Kidney (tissue), 13 donors: ENCODE measurements at regions not wholly inside any gene's neighbourhood (a gene's known extent, or its start where the extent isn't known, plus 50 kb on each side); places are given as distances from the start of the nearest gene placed in this dataset.

Experiments used
- DNase-seq, 5 donors: peaks; one replicate each; pipeline ENCODE4 v3.0.0-alpha.2; 2013 to 2020
- FAIRE-seq: peaks from 2 replicates; lab custom pipeline; 2012; peaks lifted over from hg19 to GRCh38; lab: Jason Lieb, UNC
- H3K27ac ChIP-seq, 2 donors: one replicate each; pipeline ENCODE4 v1.7.0; 2013; ENCODE audit warnings: low read depth in 2 of 2, low read length in 2 of 2, inconsistent platforms in 1 of 2
- H3K27me3 ChIP-seq: one replicate; pipeline ENCODE4 v1.7.1; 2013; ENCODE audit warnings: low read length, inconsistent platforms; ENCODE audit not compliant: control insufficient read depth, insufficient read depth
- H3K36me3 ChIP-seq, 3 donors: one replicate each; pipeline versions ENCODE4 v1.7.0 to v1.7.1; 2013; ENCODE audit warnings: low read length in 3 of 3, control low read depth in 1 of 3, inconsistent platforms in 1 of 3; ENCODE audit not compliant: insufficient read depth in 3 of 3, control insufficient read depth in 2 of 3
- H3K4me1 ChIP-seq, 3 donors: one replicate each; pipeline versions ENCODE4 v1.7.0 to v1.7.1; 2013; ENCODE audit warnings: low read length in 3 of 3, inconsistent platforms in 1 of 3, low read depth in 1 of 3; ENCODE audit not compliant: control insufficient read depth in 2 of 3, insufficient read depth in 2 of 3
- H3K4me3 ChIP-seq, 3 donors: one replicate each; pipeline versions ENCODE4 v1.7.0 to v1.8.1; 2013; ENCODE audit warnings: low read length in 3 of 3, control low read depth in 1 of 3, inconsistent platforms in 1 of 3
- H3K9ac ChIP-seq, 3 donors: one replicate each; pipeline versions ENCODE4 v1.7.0 to v1.7.1; 2013; ENCODE audit warnings: low read length in 3 of 3, control low read depth in 1 of 3, inconsistent platforms in 1 of 3
- H3K9me3 ChIP-seq, 3 donors: one replicate each; pipeline versions ENCODE4 v1.7.0 to v1.7.1; 2013; ENCODE audit warnings: low read length in 3 of 3, control low read depth in 1 of 3, inconsistent platforms in 1 of 3; ENCODE audit not compliant: control insufficient read depth in 2 of 3, insufficient read depth in 1 of 3
- CTCF ChIP-seq: IDR thresholded peaks from 3 replicates; pipeline ENCODE4 v1.5.1; 2012; ENCODE audit warnings: mild to moderate bottlenecking, moderate library complexity, borderline replicate concordance; ENCODE audit not compliant: insufficient read depth; ENCODE audit errors: extremely low read depth
- intact Hi-C: fragments of 100-400 bp; cut with DNase I; formaldehyde crosslinking; loops from one replicate; pipeline ENCODE4 v1.11.1; 2022
- donor health status: control.
- donor health status: control.
- donor health status: control.
- donor health status: control.
- donor health status: control.
- donor health status: DM: yes; HTN: yes; CAD: no.
- donor health status: Normal renal cell carcinoma (clear cell type).

- Histone ChIP-seq H3K9ac (no peak overlapping the region), H3K27ac (no peak overlapping the region), H3K4me1 (peaks cover 2 to 9% (median 7%) of the 10 kb centered on the region in 3 donors), H3K9me3 (no peaks in the 10 kb centered on the region), H3K27me3 (no peaks in the 10 kb centered on the region), H3K36me3 (no peaks in the 10 kb centered on the region), H3K4me3 (no peak overlapping the region)
- DNase-seq (no peak), FAIRE-seq (no peak)
- intact Hi-C loops, result no loop called here
- TF ChIP-seq CTCF, result no peak
Measured at GRCh38 chr10:110355141-110355831, 50.6 kb upstream of the SMNDC1 start.

DNA sequence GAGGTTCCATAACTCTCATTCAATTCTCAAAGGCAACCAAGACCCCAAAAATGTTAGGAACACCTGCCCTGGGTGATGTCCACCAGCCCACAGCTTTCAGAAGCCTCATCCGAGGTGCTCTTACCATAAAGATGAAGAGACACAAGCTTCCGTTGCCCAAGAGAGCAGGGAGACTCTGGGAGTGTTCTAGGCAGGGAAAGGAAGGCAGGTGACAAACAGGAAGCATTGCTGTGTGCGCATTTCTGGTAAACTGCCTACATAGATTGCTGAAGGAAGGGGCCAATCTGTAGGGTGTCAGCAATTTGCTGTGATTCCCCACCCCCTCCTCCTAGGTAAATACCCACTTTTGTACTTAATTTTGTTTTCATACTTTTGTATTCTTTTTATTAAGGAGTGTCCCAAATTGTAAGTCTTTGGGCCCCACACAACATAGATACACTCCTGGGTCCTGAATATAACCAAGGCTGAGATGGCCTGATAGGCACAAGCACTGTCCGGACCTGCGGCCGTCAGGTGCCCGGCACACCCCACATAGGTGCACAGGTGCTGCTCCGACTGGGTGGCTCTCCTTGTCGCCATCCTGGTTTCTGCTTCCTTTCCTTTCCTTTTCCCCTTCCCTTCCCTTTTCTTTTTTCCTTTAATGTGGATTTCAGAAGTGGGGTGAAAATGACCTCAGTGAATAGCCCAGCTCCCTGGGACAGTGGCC, 51.4 kb upstream of the SMNDC1 start:
- Histone ChIP-seq H3K27ac (peak overlapping the region in 1 of 2 donors; percentile 53), H3K27me3 (no peaks in the 10 kb centered on the region)
- FAIRE-seq, result no peak

GRCh38 chr10:110356628-110357245, 52.0 kb upstream of the SMNDC1 start:
- peaks cover 2 to 9% (median 7%) of the 10 kb centered on the region in 3 donors for H3K4me1 ChIP-seq
- FAIRE-seq (peak; percentile 33), DNase-seq (peak; percentile 69 to 95 (median 80))
- intact Hi-C loops, result no loop called here
- no peak overlapping the region for H3K27ac ChIP-seq
- H3K4me3 ChIP-seq, result peak overlapping the region in 1 of 3 donors; percentile 3
- TF ChIP-seq CTCF, result no peak
- H3K36me3 ChIP-seq, result no peaks in the 10 kb centered on the region
- H3K27me3 ChIP-seq, result no peaks in the 10 kb centered on the region
- H3K9ac ChIP-seq, result peak overlapping the region in 2 of 3 donors; percentile 16 to 19
- H3K9me3 ChIP-seq, result no peaks in the 10 kb centered on the region

More for the DNA sequence above, 51.4 kb upstream of the SMNDC1 start:
- intact Hi-C loops, result no loop called here
- H3K4me1 ChIP-seq, result peaks cover 2 to 9% (median 7%) of the 10 kb centered on the region in 3 donors
- TF ChIP-seq CTCF, result no peak
- DNase-seq, result no peak
- no peak overlapping the region for H3K9ac ChIP-seq
- H3K4me3 ChIP-seq, result peak overlapping the region in 1 of 3 donors; percentile 3
- no peaks in the 10 kb centered on the region for H3K9me3 ChIP-seq
- no peaks in the 10 kb centered on the region for H3K36me3 ChIP-seq
